Esophagus muscularis mucosa (tissue), 3 donors: ENCODE measurements at regions not wholly inside any gene's neighbourhood (a gene's known extent, or its start where the extent isn't known, plus 50 kb on each side); places are given as distances from the start of the nearest gene placed in this dataset.
"Not testable (repeated sequence)": the region's sequence is repeated elsewhere in the genome, so short reads cannot be mapped to it uniquely, and the experiment has no call there.

ENCODE experiments used
- POLR2A ChIP-seq: fragments of 450-650 bp; IDR thresholded peaks from one replicate; pipeline ENCODE4 v1.6.1; 2017; ENCODE audit warnings: antibody characterized with exemption, moderate library complexity, mild to moderate bottlenecking, low read depth
- TF ChIP-seq, protein P1 (sequence below), 3 experiments: fragments of 200-600 bp in 2 of 3; fragments of 450-650 bp in 1 of 3; sonication (generic) in 2 of 3; IDR thresholded peaks; one replicate each; pipeline ENCODE4 v1.5.1; 2017 to 2019; ENCODE audit warnings: antibody characterized with exemption in 3 of 3, mild to moderate bottlenecking in 2 of 3, moderate library complexity in 1 of 3

DNA sequence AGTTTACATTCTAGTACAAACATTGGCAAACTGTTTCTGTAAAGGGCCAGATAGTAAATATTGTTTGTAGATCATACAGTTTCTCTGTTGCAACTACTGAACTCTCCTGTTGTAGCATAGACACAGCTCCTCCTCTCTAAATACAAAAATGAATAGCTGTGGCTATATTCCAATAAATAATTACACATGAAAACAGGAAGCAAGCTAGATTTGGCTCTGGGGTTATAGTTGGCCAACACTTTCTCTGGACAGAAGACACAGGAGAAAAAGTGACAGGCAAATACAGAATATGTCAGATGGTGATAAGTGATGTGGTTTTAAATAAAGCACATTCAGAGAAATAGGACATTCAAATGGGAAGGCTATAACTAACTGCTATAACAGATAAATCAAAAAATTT lies 957.0 kb downstream of the LTN1 start:
- TF ChIP-seq, protein P1, sequence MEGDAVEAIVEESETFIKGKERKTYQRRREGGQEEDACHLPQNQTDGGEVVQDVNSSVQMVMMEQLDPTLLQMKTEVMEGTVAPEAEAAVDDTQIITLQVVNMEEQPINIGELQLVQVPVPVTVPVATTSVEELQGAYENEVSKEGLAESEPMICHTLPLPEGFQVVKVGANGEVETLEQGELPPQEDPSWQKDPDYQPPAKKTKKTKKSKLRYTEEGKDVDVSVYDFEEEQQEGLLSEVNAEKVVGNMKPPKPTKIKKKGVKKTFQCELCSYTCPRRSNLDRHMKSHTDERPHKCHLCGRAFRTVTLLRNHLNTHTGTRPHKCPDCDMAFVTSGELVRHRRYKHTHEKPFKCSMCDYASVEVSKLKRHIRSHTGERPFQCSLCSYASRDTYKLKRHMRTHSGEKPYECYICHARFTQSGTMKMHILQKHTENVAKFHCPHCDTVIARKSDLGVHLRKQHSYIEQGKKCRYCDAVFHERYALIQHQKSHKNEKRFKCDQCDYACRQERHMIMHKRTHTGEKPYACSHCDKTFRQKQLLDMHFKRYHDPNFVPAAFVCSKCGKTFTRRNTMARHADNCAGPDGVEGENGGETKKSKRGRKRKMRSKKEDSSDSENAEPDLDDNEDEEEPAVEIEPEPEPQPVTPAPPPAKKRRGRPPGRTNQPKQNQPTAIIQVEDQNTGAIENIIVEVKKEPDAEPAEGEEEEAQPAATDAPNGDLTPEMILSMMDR (IDR thresholded peaks at IDR 0.05): not testable (repeated sequence)
- TF ChIP-seq POLR2A: not testable (repeated sequence)
